IPS-20b (cell line): ENCODE measurements at regions not wholly inside any gene's neighbourhood (a gene's known extent, or its start where the extent isn't known, plus 50 kb on each side); places are given as distances from the start of the nearest gene placed in this dataset.
"Not testable (repeated sequence)": the region's sequence is repeated elsewhere in the genome, so short reads cannot be mapped to it uniquely, and the experiment has no call there.

Source experiments
- H3K27ac ChIP-seq: one replicate; pipeline ENCODE4 v1.5.1; 2013; ENCODE audit warnings: low read length
- H3K27me3 ChIP-seq: 2 replicates; pipeline ENCODE4 v1.6.1; 2013; ENCODE audit warnings: mild to moderate bottlenecking, low read length, inconsistent platforms; ENCODE audit not compliant: insufficient read depth
- H3K36me3 ChIP-seq: 2 replicates; pipeline ENCODE4 v1.6.1; 2013; ENCODE audit warnings: low read depth, mild to moderate bottlenecking, inconsistent platforms, low read length, moderate library complexity; ENCODE audit not compliant: insufficient read depth
- H3K4me1 ChIP-seq: 2 replicates; pipeline ENCODE4 v1.6.1; 2013; ENCODE audit warnings: mild to moderate bottlenecking, control low read depth, inconsistent platforms, low read length, moderate library complexity; ENCODE audit not compliant: insufficient read depth
- H3K4me3 ChIP-seq: 2 replicates; pipeline ENCODE4 v1.5.1; 2013; ENCODE audit warnings: mild to moderate bottlenecking, low read length, inconsistent platforms
- H3K9ac ChIP-seq: 2 replicates; pipeline ENCODE4 v1.6.1; 2013; ENCODE audit warnings: low read depth, mild to moderate bottlenecking, inconsistent platforms, low read length, moderate library complexity
- H3K9me3 ChIP-seq: 2 replicates; pipeline ENCODE4 v1.6.1; 2013; ENCODE audit warnings: mild to moderate bottlenecking, low read depth, low read length, inconsistent platforms; ENCODE audit not compliant: insufficient read depth

GRCh38 chr11:3467599-3467998 is 88.7 kb upstream of the ZNF195 start:
- not testable (repeated sequence) for H3K27ac ChIP-seq, H3K36me3 ChIP-seq, H3K27me3 ChIP-seq, H3K9ac ChIP-seq, H3K9me3 ChIP-seq, H3K4me1 ChIP-seq, H3K4me3 ChIP-seq

DNA sequence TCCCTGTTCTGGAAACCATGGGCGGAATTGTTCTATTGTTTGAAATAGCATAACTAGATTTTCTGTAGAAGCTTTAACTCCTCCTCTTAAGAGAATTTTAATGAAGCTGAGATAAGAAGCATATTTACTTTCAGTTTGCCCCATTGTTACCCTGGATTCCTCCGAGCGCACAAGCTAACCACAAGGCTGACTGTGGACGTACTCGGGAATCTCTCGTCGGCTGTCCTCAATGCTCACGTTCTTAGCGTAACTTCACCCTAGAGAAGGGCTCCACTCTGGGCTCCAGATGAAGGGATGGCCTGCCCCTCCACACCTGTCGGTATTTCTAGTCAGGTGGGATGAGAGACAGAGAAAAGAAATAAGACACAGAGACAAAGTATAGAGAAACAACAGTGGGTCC is 76.7 kb upstream of the ZNF195 start:
- not testable (repeated sequence) for H3K27me3 ChIP-seq

GRCh38 chr11:3454844-3455243 is 75.9 kb upstream of the ZNF195 start:
- H3K9ac ChIP-seq, H3K9me3 ChIP-seq, H3K27ac ChIP-seq, H3K27me3 ChIP-seq, H3K4me3 ChIP-seq, H3K36me3 ChIP-seq, H3K4me1 ChIP-seq: not testable (repeated sequence)

More for the DNA sequence above, 76.7 kb upstream of the ZNF195 start:
- H3K4me1 ChIP-seq, H3K27ac ChIP-seq, H3K9me3 ChIP-seq, H3K9ac ChIP-seq, H3K36me3 ChIP-seq, H3K4me3 ChIP-seq: not testable (repeated sequence)

DNA sequence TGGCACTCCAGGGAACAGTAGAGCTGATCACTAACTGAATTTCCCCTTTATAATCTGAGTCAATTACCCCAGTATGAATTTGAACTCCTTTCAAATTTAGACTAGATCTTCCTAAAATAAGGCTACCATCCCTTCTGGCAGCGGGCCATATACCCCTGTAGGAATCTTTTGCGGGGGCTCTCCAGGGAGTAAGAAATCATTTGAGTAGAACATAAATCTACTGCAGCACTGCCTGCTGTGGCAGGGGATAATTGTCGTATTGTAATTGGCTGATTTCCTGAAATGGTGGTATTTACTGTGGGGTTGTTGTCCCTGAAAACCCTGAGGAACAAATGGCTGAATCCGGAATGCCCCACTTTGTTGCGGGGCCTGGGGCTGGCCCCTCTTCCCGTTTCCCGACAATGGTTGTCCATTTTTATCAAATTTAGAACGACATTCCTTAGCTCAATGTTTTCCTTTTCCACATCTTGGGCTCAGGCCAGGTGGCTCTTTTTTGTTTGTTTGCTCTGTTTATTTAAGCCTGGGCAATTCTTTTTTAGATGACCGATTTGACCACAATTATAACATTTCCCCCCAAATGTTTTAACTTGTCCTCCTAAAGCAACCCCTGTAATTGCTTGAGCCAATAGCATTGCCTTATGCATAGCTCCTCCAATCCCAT is 74.8 kb upstream of the ZNF195 start:
- not testable (repeated sequence) for H3K4me1 ChIP-seq, H3K36me3 ChIP-seq, H3K27me3 ChIP-seq, H3K4me3 ChIP-seq, H3K9ac ChIP-seq, H3K27ac ChIP-seq, H3K9me3 ChIP-seq

DNA sequence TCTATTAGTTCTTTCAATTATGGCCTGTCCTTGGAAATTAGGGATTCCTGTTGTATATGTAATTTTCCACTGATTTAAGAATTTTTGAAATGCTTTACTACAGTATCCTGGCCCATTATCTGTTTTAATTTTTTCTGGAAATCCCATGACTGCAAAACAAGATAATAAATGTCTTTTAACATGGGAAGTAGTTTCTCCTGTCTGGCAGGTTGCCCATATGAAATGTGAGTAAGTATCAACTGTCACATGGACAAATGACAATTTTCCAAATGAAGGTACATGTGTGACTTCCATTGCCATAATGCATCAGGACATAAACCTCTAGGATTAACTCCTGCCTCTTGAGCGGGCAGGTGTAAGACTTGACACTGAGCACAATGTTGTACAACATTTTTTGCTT is 71.9 kb upstream of the ZNF195 start:
- not testable (repeated sequence) for H3K9ac ChIP-seq, H3K27me3 ChIP-seq, H3K4me3 ChIP-seq, H3K27ac ChIP-seq, H3K4me1 ChIP-seq, H3K36me3 ChIP-seq, H3K9me3 ChIP-seq

GRCh38 chr11:3445535-3445934 is 66.6 kb upstream of the ZNF195 start:
- not testable (repeated sequence) for H3K4me3 ChIP-seq, H3K36me3 ChIP-seq, H3K27me3 ChIP-seq, H3K9me3 ChIP-seq, H3K4me1 ChIP-seq, H3K27ac ChIP-seq, H3K9ac ChIP-seq

- not testable (repeated sequence) for H3K4me3 ChIP-seq, H3K9me3 ChIP-seq, H3K9ac ChIP-seq, H3K4me1 ChIP-seq, H3K36me3 ChIP-seq, H3K27ac ChIP-seq, H3K27me3 ChIP-seq
Measured at GRCh38 chr11:3444420-3444744, 65.4 kb upstream of the ZNF195 start.

DNA sequence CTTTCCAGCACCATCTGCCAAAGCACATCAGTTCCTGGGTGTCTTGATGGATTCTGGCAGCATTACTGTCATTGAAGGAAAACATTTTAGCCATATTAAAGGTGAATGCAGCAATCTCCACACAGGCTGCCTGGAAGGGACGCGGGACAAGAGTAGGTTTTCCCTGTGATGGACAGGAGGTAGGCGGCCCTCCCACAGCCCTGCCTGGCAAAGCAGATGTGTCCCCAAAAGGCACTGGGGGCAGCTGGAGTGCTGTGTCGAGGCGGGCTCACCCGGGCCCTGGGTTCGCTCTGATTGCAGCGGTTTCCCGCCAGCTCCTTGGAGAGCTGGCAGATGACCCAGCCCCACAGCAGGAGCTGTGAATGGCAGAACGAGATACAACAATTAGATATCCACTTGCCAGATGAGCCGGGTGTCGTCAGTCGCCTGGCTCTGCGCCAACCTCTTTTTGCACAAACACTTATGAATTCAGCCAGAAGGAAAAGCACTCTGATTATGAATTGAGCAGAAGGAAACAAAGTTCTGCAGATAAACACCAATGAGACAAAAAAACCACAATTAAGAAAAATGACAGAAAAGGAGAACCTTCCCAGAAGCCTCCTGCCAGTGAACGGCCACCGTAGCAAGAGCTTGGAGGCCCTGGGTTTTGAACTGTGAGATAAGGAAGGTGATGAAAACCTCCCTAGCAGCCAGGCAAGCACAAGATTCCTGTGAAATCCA is 64.9 kb upstream of the ZNF195 start:
- H3K4me1 ChIP-seq, H3K9ac ChIP-seq, H3K27ac ChIP-seq, H3K9me3 ChIP-seq, H3K27me3 ChIP-seq, H3K36me3 ChIP-seq, H3K4me3 ChIP-seq: not testable (repeated sequence)

GRCh38 chr11:3437441-3437840 is 58.5 kb upstream of the ZNF195 start:
- not testable (repeated sequence) for H3K9me3 ChIP-seq, H3K27me3 ChIP-seq, H3K4me3 ChIP-seq, H3K9ac ChIP-seq, H3K4me1 ChIP-seq, H3K27ac ChIP-seq, H3K36me3 ChIP-seq

- H3K36me3 ChIP-seq, result no peaks in the 10 kb centered on the region
- no peak overlapping the region for H3K27ac ChIP-seq
- H3K27me3 ChIP-seq, result no peaks in the 10 kb centered on the region
- H3K4me1 ChIP-seq, result no peaks in the 10 kb centered on the region; the same call in 1 of the 2 replicates
- no peak overlapping the region for H3K9ac ChIP-seq
- H3K4me3 ChIP-seq, result no peak overlapping the region
- no peaks in the 10 kb centered on the region for H3K9me3 ChIP-seq
Measured at GRCh38 chr11:3434976-3435375, 56.0 kb upstream of the ZNF195 start.

- not testable (repeated sequence) for H3K27me3 ChIP-seq, H3K27ac ChIP-seq, H3K4me1 ChIP-seq, H3K36me3 ChIP-seq, H3K4me3 ChIP-seq, H3K9ac ChIP-seq, H3K9me3 ChIP-seq
Measured at GRCh38 chr11:3429191-3429590, 50.2 kb upstream of the ZNF195 start.
